Ishikawa (cell line): ENCODE measurements at regions not wholly inside any gene's neighbourhood (a gene's known extent, or its start where the extent isn't known, plus 50 kb on each side); places are given as distances from the start of the nearest gene placed in this dataset.

ENCODE experiments used
- CEBPB ChIP-seq: IDR thresholded peaks from 2 replicates; pipeline ENCODE4 v1.6.1; 2012
- CREB1 ChIP-seq: IDR thresholded peaks from 2 replicates; pipeline ENCODE4 v1.6.1; 2012; ENCODE audit warnings: low read depth
- EGR1 ChIP-seq: IDR thresholded peaks from 2 replicates; pipeline ENCODE4 v1.6.1; 2012
- EP300 ChIP-seq: IDR thresholded peaks from 2 replicates; pipeline ENCODE4 v1.6.1; 2012; ENCODE audit warnings: borderline replicate concordance
- FOXM1 ChIP-seq: IDR thresholded peaks from 2 replicates; pipeline ENCODE4 v1.6.1; 2012; ENCODE audit warnings: low read depth, borderline replicate concordance
- NFIC ChIP-seq: IDR thresholded peaks from 2 replicates; pipeline ENCODE4 v1.6.1; 2012
- TAF1 ChIP-seq: IDR thresholded peaks from 2 replicates; pipeline ENCODE4 v1.6.1; 2012; ENCODE audit warnings: low read depth, mild to moderate bottlenecking
- TCF12 ChIP-seq: IDR thresholded peaks from 2 replicates; pipeline ENCODE4 v1.6.1; 2012; ENCODE audit warnings: low read depth
- TEAD4 ChIP-seq: IDR thresholded peaks from 2 replicates; pipeline ENCODE4 v1.6.1; 2012
- YY1 ChIP-seq: IDR thresholded peaks from 2 replicates; pipeline ENCODE4 v1.6.1; 2012; ENCODE audit warnings: low read depth
- ZBTB7A ChIP-seq: IDR thresholded peaks from 2 replicates; pipeline ENCODE4 v1.6.1; 2012; ENCODE audit warnings: low read depth
- TF ChIP-seq, protein P1 (sequence below): IDR thresholded peaks from 2 replicates; pipeline ENCODE4 v1.6.1; 2012
- TF ChIP-seq, protein P2 (sequence below): IDR thresholded peaks from 2 replicates; pipeline ENCODE4 v1.6.1; 2012; ENCODE audit warnings: low read depth, mild to moderate bottlenecking
- TF ChIP-seq, protein P3 (sequence below): IDR thresholded peaks from 2 replicates; pipeline ENCODE4 v1.6.1; 2012

DNA sequence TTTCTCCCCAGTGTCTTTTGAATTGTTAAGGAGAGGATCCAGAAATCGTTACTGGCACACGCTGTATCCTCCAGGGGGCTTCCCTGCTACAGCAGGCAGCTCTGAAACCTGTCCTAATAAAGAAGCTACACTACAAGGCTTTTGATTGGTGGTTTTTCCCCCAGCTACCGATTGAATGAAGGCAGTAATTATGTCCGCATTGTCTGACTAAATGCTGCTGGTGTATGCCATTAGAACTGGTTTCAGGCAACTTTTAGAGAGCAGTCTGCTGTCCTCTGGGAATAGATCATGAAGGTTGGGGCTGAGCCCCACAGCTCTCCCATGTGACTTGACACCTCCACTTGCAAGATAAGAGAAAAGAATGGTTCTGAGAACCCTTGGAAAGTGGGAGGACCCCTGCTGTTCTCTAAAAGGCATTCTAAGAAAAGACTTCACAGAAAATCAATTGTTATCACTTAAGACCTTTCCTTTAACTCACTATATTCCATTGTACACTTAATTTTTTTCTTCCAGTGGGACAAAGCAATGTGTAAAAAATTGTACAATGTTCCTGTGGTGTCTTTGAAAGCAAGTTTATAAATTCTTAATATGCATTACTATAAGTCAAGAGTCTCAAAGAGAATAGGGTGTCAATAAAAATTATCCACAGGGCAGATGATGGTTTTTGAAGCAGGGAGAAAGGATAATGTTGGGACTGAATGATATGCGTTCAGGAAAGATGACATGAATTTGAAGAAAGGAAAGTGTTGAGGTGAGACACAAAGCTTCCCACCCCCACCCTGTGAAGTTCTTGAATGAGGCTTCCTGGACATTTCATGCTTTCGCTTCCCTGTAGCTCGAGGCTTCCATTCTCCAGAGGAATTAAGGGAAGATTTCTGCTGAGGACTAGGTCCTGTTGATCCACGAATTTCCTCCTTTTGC, 53.0 kb upstream of the DAZL start:
- TF ChIP-seq, protein P1, sequence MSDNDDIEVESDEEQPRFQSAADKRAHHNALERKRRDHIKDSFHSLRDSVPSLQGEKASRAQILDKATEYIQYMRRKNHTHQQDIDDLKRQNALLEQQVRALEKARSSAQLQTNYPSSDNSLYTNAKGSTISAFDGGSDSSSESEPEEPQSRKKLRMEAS: no peak
- TF ChIP-seq, protein P2, sequence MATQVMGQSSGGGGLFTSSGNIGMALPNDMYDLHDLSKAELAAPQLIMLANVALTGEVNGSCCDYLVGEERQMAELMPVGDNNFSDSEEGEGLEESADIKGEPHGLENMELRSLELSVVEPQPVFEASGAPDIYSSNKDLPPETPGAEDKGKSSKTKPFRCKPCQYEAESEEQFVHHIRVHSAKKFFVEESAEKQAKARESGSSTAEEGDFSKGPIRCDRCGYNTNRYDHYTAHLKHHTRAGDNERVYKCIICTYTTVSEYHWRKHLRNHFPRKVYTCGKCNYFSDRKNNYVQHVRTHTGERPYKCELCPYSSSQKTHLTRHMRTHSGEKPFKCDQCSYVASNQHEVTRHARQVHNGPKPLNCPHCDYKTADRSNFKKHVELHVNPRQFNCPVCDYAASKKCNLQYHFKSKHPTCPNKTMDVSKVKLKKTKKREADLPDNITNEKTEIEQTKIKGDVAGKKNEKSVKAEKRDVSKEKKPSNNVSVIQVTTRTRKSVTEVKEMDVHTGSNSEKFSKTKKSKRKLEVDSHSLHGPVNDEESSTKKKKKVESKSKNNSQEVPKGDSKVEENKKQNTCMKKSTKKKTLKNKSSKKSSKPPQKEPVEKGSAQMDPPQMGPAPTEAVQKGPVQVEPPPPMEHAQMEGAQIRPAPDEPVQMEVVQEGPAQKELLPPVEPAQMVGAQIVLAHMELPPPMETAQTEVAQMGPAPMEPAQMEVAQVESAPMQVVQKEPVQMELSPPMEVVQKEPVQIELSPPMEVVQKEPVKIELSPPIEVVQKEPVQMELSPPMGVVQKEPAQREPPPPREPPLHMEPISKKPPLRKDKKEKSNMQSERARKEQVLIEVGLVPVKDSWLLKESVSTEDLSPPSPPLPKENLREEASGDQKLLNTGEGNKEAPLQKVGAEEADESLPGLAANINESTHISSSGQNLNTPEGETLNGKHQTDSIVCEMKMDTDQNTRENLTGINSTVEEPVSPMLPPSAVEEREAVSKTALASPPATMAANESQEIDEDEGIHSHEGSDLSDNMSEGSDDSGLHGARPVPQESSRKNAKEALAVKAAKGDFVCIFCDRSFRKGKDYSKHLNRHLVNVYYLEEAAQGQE: no peak
- no peak for TF ChIP-seq YY1
- TF ChIP-seq EP300: no peak
- TF ChIP-seq ZBTB7A: no peak
- TF ChIP-seq EGR1: no peak
- TF ChIP-seq, protein P3, sequence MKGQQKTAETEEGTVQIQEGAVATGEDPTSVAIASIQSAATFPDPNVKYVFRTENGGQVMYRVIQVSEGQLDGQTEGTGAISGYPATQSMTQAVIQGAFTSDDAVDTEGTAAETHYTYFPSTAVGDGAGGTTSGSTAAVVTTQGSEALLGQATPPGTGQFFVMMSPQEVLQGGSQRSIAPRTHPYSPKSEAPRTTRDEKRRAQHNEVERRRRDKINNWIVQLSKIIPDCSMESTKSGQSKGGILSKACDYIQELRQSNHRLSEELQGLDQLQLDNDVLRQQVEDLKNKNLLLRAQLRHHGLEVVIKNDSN: no peak
- no peak for TF ChIP-seq CREB1
- TF ChIP-seq TAF1: no peak
- no peak for TF ChIP-seq NFIC
- TF ChIP-seq CEBPB: no peak
- no peak for TF ChIP-seq FOXM1
- TF ChIP-seq TEAD4: no peak
- TF ChIP-seq TCF12: no peak
